Muscle of leg (tissue), 3 donors: ENCODE measurements at regions not wholly inside any gene's neighbourhood (a gene's known extent, or its start where the extent isn't known, plus 50 kb on each side); places are given as distances from the start of the nearest gene placed in this dataset.

Experiments used
- DNase-seq: peaks from one replicate; pipeline ENCODE4 v3.0.0; 2013
- H3K27ac ChIP-seq: one replicate; pipeline ENCODE4 v1.5.1; 2013; ENCODE audit warnings: mild to moderate bottlenecking, low read length, control low read depth
- H3K27me3 ChIP-seq: one replicate; pipeline ENCODE4 v1.6.1; 2013; ENCODE audit warnings: low read length; ENCODE audit not compliant: control insufficient read depth, insufficient read depth
- H3K36me3 ChIP-seq: one replicate; pipeline ENCODE4 v1.6.1; 2013; ENCODE audit warnings: low read length; ENCODE audit not compliant: control insufficient read depth, insufficient read depth
- H3K4me1 ChIP-seq: one replicate; pipeline ENCODE4 v1.6.1; 2013; ENCODE audit warnings: low read length; ENCODE audit not compliant: control insufficient read depth, insufficient read depth
- H3K4me3 ChIP-seq: one replicate; pipeline ENCODE4 v1.5.1; 2013; ENCODE audit warnings: low read length, control low read depth
- H3K9me3 ChIP-seq: replicated peaks from 2 replicates; pipeline ENCODE4 v1.6.1; 2013; ENCODE audit warnings: low read depth, low read length; ENCODE audit not compliant: control insufficient read depth
- WGBS: methylation state at CpG from one replicate; pipeline ENCODE4 v1.1.5; 2013; ENCODE audit warnings: missing lambda C conversion rate; ENCODE audit not compliant: insufficient coverage; 5-methylcytosine and 5-hydroxymethylcytosine counted together

- WGBS, result no CpG with 5 or more reads among the region's 2 CpGs
- no peaks in the 10 kb centered on the region for H3K9me3 ChIP-seq
- DNase-seq, result no peak
- H3K36me3 ChIP-seq, result no peaks in the 10 kb centered on the region
- H3K27me3 ChIP-seq, result no peaks in the 10 kb centered on the region
- H3K4me1 ChIP-seq, result no peaks in the 10 kb centered on the region
- no peak overlapping the region for H3K4me3 ChIP-seq
- H3K27ac ChIP-seq, result no peak overlapping the region
Measured at GRCh38 chr7:96497567-96497966, 175.7 kb upstream of the SLC25A13 start.

GRCh38 chr7:96495751-96496216, 173.9 kb upstream of the SLC25A13 start:
- Histone ChIP-seq H3K27me3 (no peaks in the 10 kb centered on the region), H3K4me1 (no peaks in the 10 kb centered on the region), H3K27ac (no peak overlapping the region), H3K9me3 (no peaks in the 10 kb centered on the region), H3K4me3 (no peak overlapping the region), H3K36me3 (no peaks in the 10 kb centered on the region)
- DNase-seq, result no peak
- no CpG with 5 or more reads among the region's 6 CpGs for WGBS

GRCh38 chr7:96486681-96487080, 164.8 kb upstream of the SLC25A13 start:
- no peak overlapping the region for H3K27ac ChIP-seq
- H3K27me3 ChIP-seq, result no peaks in the 10 kb centered on the region
- no peaks in the 10 kb centered on the region for H3K36me3 ChIP-seq
- no CpG with 5 or more reads among the region's 4 CpGs for WGBS
- no peak for DNase-seq
- no peak overlapping the region for H3K4me3 ChIP-seq
- no peaks in the 10 kb centered on the region for H3K4me1 ChIP-seq
- no peaks in the 10 kb centered on the region for H3K9me3 ChIP-seq

DNA sequence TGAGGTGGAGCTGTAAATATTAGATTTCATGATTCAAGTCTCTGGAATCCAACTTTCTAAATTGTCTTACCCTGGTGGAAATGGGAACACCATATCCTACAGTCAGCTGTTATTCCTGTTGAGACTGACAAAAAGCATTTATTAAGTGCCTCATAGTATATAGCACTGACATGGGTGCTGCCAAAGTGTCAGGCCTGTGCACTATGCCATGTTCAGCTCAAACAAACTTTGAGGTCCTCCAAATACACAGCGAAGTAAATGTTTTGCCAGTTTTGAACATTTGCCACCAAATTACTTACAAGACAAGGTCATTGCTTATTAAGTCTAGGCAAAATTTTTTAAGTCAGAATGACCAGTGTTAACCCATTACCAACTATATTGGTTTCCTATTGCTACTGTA, 162.9 kb upstream of the SLC25A13 start:
- no peak for DNase-seq
- no peak overlapping the region for H3K27ac ChIP-seq
- no peaks in the 10 kb centered on the region for H3K36me3 ChIP-seq
- H3K27me3 ChIP-seq, result no peaks in the 10 kb centered on the region
- no peaks in the 10 kb centered on the region for H3K4me1 ChIP-seq
- H3K4me3 ChIP-seq, result no peak overlapping the region
- 100% methylated on average over 1 of the region's 1 CpG for WGBS
- no peaks in the 10 kb centered on the region for H3K9me3 ChIP-seq

DNA sequence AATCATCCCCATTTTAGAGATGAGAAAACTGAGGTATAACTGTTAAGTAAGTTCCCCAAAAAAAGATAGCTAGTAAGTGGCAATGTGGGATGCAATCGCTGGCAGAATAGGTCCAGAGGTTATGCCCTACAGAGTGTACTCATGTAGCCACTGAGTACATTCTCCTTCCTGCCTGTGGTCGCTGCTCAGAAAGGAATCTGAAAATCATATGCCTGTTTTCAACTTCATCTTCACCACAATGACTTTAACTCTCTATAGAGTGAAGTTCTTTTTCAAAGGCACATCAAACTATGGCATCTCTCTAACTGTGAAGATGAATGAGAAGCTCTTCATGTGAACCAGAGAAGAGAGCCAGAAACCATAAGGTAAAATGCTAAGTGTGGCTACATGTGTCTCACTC, 162.2 kb upstream of the SLC25A13 start:
- no peak overlapping the region for H3K27ac ChIP-seq
- no CpG with 5 or more reads among the region's 2 CpGs for WGBS
- DNase-seq, result no peak
- H3K9me3 ChIP-seq, result no peaks in the 10 kb centered on the region
- no peaks in the 10 kb centered on the region for H3K4me1 ChIP-seq
- no peak overlapping the region for H3K4me3 ChIP-seq
- H3K27me3 ChIP-seq, result no peaks in the 10 kb centered on the region
- no peaks in the 10 kb centered on the region for H3K36me3 ChIP-seq

DNA sequence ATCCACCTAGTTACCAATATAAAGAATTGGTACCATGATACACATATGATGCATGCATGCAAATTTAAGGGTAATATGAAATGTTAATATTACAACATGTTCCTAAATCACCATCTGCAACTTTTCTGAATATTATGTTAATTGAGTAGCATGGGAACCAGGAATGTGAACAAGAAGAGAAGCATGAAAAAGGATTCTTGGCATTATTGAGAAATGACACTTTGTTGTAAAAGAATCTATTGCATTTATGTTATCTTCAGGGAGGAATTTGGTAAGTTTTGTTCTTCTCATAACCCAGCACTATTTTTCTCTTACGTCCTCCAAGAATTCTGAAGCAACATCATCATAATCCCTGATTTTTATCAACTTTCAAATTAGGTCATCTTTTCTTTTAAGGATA, 159.9 kb upstream of the SLC25A13 start:
- H3K27ac ChIP-seq, result no peak overlapping the region
- H3K36me3 ChIP-seq, result no peaks in the 10 kb centered on the region
- WGBS, result no CpG with 5 or more reads among the region's 1 CpG
- no peaks in the 10 kb centered on the region for H3K27me3 ChIP-seq
- no peak for DNase-seq
- no peaks in the 10 kb centered on the region for H3K9me3 ChIP-seq
- H3K4me3 ChIP-seq, result no peak overlapping the region
- H3K4me1 ChIP-seq, result no peaks in the 10 kb centered on the region

- no CpG with 5 or more reads among the region's 4 CpGs for whole genome bisulfite sequencing
- no peaks in the 10 kb centered on the region for H3K36me3 ChIP-seq
Measured at GRCh38 chr7:96479015-96479645, 157.2 kb upstream of the SLC25A13 start.

DNA sequence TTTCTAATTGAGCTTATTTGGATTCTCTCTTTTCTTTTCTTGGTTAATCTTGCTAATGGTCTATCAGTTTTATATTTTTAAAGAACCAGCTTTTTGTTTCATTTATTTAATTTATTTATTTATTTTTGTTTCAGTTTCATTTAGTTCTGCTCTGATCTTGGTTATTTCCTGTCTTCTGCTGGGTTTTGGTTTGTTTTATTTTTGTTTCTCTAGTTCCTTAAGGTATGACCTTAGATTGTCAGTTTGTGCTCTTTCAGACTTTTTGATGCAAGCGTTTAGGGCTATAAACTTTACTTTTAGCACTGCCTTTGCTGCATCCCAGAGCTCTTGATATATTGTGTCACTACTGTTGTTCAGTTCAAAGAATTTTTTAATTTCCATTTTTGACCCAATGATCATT, 149.7 kb upstream of the SLC25A13 start:
- H3K4me3 ChIP-seq, result no peak overlapping the region
- no peak overlapping the region for H3K27ac ChIP-seq
- H3K9me3 ChIP-seq, result no peaks in the 10 kb centered on the region
- no peak for DNase-seq
- H3K27me3 ChIP-seq, result no peaks in the 10 kb centered on the region
- H3K36me3 ChIP-seq, result no peaks in the 10 kb centered on the region
- no CpG with 5 or more reads among the region's 1 CpG for WGBS
- H3K4me1 ChIP-seq, result no peaks in the 10 kb centered on the region

More at GRCh38 chr7:96479015-96479645, 157.2 kb upstream of the SLC25A13 start:
- Histone ChIP-seq H3K27ac (peak overlapping the region; percentile 44), H3K27me3 (no peaks in the 10 kb centered on the region), H3K4me3 (no peak overlapping the region), H3K4me1 (no peaks in the 10 kb centered on the region), H3K9me3 (no peaks in the 10 kb centered on the region)
- DNase-seq, result peak; percentile 6

DNA sequence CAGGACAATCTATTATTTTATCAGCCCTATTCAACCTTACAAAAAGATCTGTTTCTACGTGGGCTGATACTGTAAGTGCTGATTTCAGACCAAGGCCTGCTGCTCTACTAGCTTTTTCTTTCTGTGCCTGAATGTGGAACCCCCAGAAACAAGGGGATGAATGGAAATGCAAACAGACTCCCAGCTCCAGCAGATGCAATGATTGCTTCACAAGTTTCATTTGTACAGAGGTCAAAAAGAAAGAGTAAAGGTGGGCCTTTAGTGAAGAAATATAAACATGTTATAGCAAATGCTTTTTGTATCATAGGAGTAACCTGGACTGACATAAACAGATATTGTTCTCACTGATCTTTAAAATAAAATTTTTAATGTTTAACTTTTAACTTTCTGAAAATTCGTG, 130.2 kb upstream of the SLC25A13 start:
- Histone ChIP-seq H3K27ac (no peak overlapping the region), H3K4me3 (no peak overlapping the region), H3K4me1 (no peaks in the 10 kb centered on the region), H3K36me3 (no peaks in the 10 kb centered on the region), H3K27me3 (no peaks in the 10 kb centered on the region), H3K9me3 (no peaks in the 10 kb centered on the region)
- no peak for DNase-seq
- WGBS, result 71% methylated on average over 1 of the region's 2 CpGs

GRCh38 chr7:96449094-96449493, 127.2 kb upstream of the SLC25A13 start:
- WGBS, result 84% methylated on average over 3 of the region's 4 CpGs
- no peak overlapping the region for H3K4me3 ChIP-seq
- H3K27ac ChIP-seq, result no peak overlapping the region
- no peaks in the 10 kb centered on the region for H3K36me3 ChIP-seq
- no peaks in the 10 kb centered on the region for H3K27me3 ChIP-seq
- no peaks in the 10 kb centered on the region for H3K9me3 ChIP-seq
- no peaks in the 10 kb centered on the region for H3K4me1 ChIP-seq
- no peak for DNase-seq

DNA sequence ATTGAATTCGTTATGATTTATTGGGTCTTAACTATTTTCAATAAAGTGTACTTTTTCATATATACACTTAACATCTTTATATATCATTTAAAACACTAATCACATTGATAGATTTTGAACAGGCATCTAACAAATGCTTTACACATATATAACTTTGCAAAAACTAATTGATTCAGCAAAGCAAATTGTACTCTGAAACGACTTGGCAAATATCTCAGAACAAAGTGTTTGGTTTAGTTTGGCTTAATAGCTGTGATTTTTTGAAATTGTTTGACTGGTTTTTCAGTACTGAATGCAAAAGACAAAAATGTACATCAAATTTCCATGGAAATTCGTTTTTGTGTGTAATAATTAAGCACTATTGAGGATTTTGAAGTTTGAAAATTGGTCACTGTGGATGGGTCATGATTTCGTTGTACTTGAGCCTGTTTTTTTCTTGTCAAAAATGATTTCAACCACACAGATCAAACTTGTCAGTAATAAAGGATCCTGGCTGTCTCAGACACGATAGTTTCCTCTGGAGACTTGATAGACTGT, 125.3 kb upstream of the SLC25A13 start:
- Histone ChIP-seq H3K9me3 (no peaks in the 10 kb centered on the region), H3K27me3 (no peaks in the 10 kb centered on the region), H3K27ac (no peak overlapping the region), H3K36me3 (no peaks in the 10 kb centered on the region), H3K4me1 (no peaks in the 10 kb centered on the region), H3K4me3 (no peak overlapping the region)
- DNase-seq, result no peak
- WGBS, result no CpG with 5 or more reads among the region's 5 CpGs
